ENCODE measurements at regions not wholly inside any gene's neighbourhood (a gene's known extent, or its start where the extent isn't known, plus 50 kb on each side); places are given as distances from the start of the nearest gene placed in this dataset.

DNA sequence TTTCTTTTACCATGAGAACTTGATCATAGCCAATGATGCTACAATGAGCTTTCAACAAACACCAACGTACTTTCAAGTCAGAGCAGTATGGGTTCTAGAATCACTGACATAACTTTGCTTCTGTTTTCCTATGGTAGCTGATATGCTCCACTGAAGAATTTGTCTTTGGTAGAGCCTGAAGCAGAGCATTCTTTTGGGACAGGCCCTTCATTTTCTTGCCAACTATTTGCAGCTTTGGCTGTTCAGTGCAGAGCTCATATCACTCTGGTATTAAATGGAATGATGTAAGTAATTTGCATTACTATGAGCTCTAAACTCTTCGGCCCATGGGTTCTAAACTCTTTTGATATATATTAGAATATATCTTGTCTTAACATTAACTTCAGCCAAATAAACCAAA lies 51.8 kb upstream of the APC start:
- peak overlapping the region; percentile 99 for H3K27ac ChIP-seq (ENCODE audit: low read length)
- H3K9ac ChIP-seq (ENCODE audit: low read length), result peak overlapping the region; percentile 75
- peak; percentile 89 for DNase-seq
- H3K9me3 ChIP-seq (ENCODE audit: low read length), result no peaks in the 10 kb centered on the region
- no peak overlapping the region for H2AFZ ChIP-seq (ENCODE audit: low read length)
- H3K79me2 ChIP-seq (ENCODE audit: low read length), result no peaks in the 10 kb centered on the region
- H3K9me2 ChIP-seq (replicated peaks; ENCODE audit: insufficient read depth, low read length), result no peaks in the 10 kb centered on the region
- no peaks in the 10 kb centered on the region for H3K36me3 ChIP-seq (ENCODE audit: insufficient read depth, low read length)
- peak overlapping the region; percentile 67 for H3K4me2 ChIP-seq (ENCODE audit: low read depth, low read length, poor library complexity, severe bottlenecking)
- no peaks in the 10 kb centered on the region for H4K20me1 ChIP-seq (ENCODE audit: insufficient read depth, low read depth, low read length)
- peaks cover 94% of the 10 kb centered on the region for H3K4me1 ChIP-seq (ENCODE audit: low read length)
- H3K4me3 ChIP-seq (ENCODE audit: low read length), result peak overlapping the region; percentile 27
- H3K27me3 ChIP-seq (ENCODE audit: low read length), result no peaks in the 10 kb centered on the region

DNA sequence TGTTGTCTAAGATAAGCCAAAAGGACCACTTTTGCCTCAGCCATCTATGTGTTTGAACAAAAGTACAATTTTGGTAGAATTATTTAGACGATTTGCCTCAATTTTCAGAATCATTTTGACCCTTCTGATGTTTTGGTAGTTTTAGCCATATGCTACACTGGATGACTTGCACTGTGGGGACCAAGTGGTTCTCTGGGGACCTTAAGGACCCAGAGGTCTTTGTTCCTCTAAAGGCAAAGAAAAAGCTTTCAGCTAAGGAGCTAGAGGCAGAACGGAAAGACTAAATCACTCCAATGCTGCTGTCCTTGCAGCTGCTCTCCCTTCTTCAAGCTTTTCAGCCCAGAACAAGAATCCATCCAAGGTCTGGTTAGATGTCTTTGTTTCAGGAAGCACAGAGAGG lies 51.0 kb upstream of the APC start:
- H4K20me1 ChIP-seq (ENCODE audit: insufficient read depth, low read depth, low read length), result no peaks in the 10 kb centered on the region
- H3K27ac ChIP-seq (ENCODE audit: low read length), result peak overlapping the region; percentile 99
- no peak overlapping the region for H2AFZ ChIP-seq (ENCODE audit: low read length)
- H3K9me3 ChIP-seq (ENCODE audit: low read length), result no peaks in the 10 kb centered on the region
- no peaks in the 10 kb centered on the region for H3K9me2 ChIP-seq (replicated peaks; ENCODE audit: insufficient read depth, low read length)
- H3K79me2 ChIP-seq (ENCODE audit: low read length), result no peaks in the 10 kb centered on the region
- H3K4me1 ChIP-seq (ENCODE audit: low read length), result peaks cover 90% of the 10 kb centered on the region
- no peaks in the 10 kb centered on the region for H3K27me3 ChIP-seq (ENCODE audit: low read length)
- H3K4me2 ChIP-seq (ENCODE audit: low read depth, low read length, poor library complexity, severe bottlenecking), result peak overlapping the region; percentile 67
- DNase-seq, result peak; percentile 97
- H3K36me3 ChIP-seq (ENCODE audit: insufficient read depth, low read length), result no peaks in the 10 kb centered on the region
- H3K9ac ChIP-seq (ENCODE audit: low read length), result peak overlapping the region; percentile 75
- peak overlapping the region; percentile 27 for H3K4me3 ChIP-seq (ENCODE audit: low read length)

DNA sequence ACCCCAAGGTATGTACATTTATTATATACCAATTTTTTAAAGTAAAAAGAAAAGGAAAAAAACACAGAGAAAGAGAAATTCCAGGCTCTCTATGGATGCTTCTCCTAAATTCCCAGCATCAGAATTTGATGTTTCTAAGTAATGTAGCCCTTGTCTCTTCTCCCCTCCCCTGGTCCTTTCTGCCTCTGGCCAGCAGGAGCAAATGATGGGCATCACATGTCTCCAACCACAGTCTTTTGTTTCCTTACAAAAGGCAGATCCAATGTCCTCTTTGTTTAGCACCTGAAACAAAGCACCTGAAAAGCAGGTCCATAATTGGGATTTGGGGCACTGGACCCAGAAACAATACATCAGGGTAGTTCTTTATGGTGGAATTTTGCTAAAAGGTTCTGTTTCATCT lies 50.4 kb upstream of the APC start:
- DNase-seq, result peak; percentile 79
- Histone ChIP-seq H3K4me3 (ENCODE audit: low read length) (peak overlapping the region; percentile 4; the same call in 1 of the 2 replicates), H3K36me3 (ENCODE audit: insufficient read depth, low read length) (no peaks in the 10 kb centered on the region)

More for the DNA sequence above, 50.4 kb upstream of the APC start:
- Histone ChIP-seq H3K4me1 (ENCODE audit: low read length) (peaks cover 88% of the 10 kb centered on the region), H3K4me2 (ENCODE audit: low read depth, low read length, poor library complexity, severe bottlenecking) (peak overlapping the region; percentile 67), H3K9me3 (ENCODE audit: low read length) (no peaks in the 10 kb centered on the region), H4K20me1 (ENCODE audit: insufficient read depth, low read depth, low read length) (no peaks in the 10 kb centered on the region), H3K9ac (ENCODE audit: low read length) (peak overlapping the region; percentile 75), H3K27me3 (ENCODE audit: low read length) (no peaks in the 10 kb centered on the region), H3K27ac (ENCODE audit: low read length) (peak overlapping the region; percentile 99), H3K79me2 (ENCODE audit: low read length) (no peaks in the 10 kb centered on the region), H3K9me2 (replicated peaks; ENCODE audit: insufficient read depth, low read length) (no peaks in the 10 kb centered on the region), H2AFZ (ENCODE audit: low read length) (no peak overlapping the region)

All from Karpas-422 (cell line).